NT2/D1 (cell line): ENCODE measurements at regions not wholly inside any gene's neighbourhood (a gene's known extent, or its start where the extent isn't known, plus 50 kb on each side); places are given as distances from the start of the nearest gene placed in this dataset.

ENCODE experiments used
- DNase-seq: peaks from one replicate; pipeline ENCODE4 v3.0.0-alpha.2; 2011; ENCODE audit warnings: low read depth, low spot score
- H3K27me3 ChIP-seq: 2 replicates; pipeline ENCODE4 v1.6.0; 2011; ENCODE audit warnings: mild to moderate bottlenecking; ENCODE audit not compliant: insufficient read length, insufficient read depth
- H3K36me3 ChIP-seq: 2 replicates; pipeline ENCODE4 v1.6.1; 2011; ENCODE audit warnings: mild to moderate bottlenecking, low read length, mixed read lengths; ENCODE audit not compliant: insufficient read depth, insufficient read length
- H3K4me1 ChIP-seq: 2 replicates; pipeline ENCODE4 v1.5.1; 2011; ENCODE audit not compliant: insufficient read depth, insufficient read length
- H3K4me3 ChIP-seq: 2 replicates; pipeline ENCODE4 v1.5.1; 2011; ENCODE audit warnings: low read depth; ENCODE audit not compliant: insufficient read length
- H3K9ac ChIP-seq: 2 replicates; pipeline ENCODE4 v1.6.0; 2011; ENCODE audit warnings: low read depth; ENCODE audit not compliant: insufficient read length
- H3K9me3 ChIP-seq: 2 replicates; pipeline ENCODE4 v1.5.1; 2011; ENCODE audit warnings: mild to moderate bottlenecking, low read length; ENCODE audit not compliant: insufficient read depth
- SUZ12 ChIP-seq: IDR thresholded peaks from 2 replicates; pipeline ENCODE4 v1.6.1; 2011; ENCODE audit not compliant: insufficient read length, insufficient read depth; ENCODE audit errors: extremely low read depth
- YY1 ChIP-seq: IDR thresholded peaks from 2 replicates; pipeline ENCODE4 v1.6.1; 2011; ENCODE audit not compliant: insufficient read length, insufficient read depth
- ZNF274 ChIP-seq: IDR thresholded peaks from 2 replicates; pipeline ENCODE4 v1.6.1; 2011; ENCODE audit warnings: mild to moderate bottlenecking, low read depth, low read length

DNA sequence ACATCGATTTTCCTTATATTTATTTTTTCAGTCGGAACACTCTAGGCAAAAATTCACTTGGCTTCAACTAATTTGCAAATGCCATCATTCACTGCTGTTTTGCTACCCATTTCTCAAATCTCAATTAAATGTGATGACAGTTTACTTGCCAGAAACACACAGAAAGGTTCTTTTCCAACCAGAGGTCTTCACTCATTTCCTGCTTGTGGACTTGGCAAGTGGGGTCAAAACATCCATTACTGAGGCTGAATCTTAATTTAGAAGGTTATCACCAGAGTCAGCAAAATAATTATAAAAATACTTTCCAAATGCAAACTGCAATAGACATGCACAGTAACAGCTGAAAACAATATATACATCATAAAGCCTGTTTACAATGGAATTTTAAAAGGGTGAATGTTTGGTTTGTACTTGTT, 625.4 kb upstream of the TBL1XR1 start:
- Histone ChIP-seq H3K4me1 (no peaks in the 10 kb centered on the region), H3K27me3 (no peaks in the 10 kb centered on the region)
- no peak for TF ChIP-seq YY1
- TF ChIP-seq SUZ12, result no peak
- no peak for TF ChIP-seq ZNF274

DNA sequence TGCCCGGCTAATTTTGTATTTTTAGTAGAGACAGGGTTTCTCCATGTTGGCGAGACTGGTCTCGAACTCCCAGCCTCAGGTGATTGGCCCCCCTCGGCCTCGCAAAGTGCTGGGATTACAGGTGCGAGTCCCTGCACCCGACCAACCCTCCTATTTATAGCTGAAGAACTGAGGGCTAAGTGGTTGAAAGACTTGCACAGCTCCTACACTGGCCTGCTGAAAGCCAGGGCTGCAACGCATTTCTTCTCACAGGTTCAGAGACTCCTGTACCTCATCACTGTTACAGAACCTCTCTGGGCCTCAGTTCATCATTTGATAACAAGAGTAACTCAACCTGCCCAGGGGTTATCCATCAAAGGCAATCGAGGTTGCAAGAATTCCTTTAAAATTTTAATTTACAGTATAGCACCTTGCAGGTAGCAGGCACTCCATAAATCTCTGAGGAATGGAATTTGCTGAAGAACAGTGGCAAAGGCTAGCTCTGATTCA, 626.5 kb upstream of the TBL1XR1 start:
- Histone ChIP-seq H3K9me3 (no peaks in the 10 kb centered on the region), H3K9ac (no peak overlapping the region), H3K36me3 (no peaks in the 10 kb centered on the region), H3K27me3 (no peaks in the 10 kb centered on the region), H3K4me3 (no peak overlapping the region), H3K4me1 (no peaks in the 10 kb centered on the region)
- TF ChIP-seq SUZ12 (no peak), ZNF274 (no peak), YY1 (no peak)
- DNase-seq, result no peak

More for the DNA sequence above, 625.4 kb upstream of the TBL1XR1 start:
- DNase-seq, result no peak
- H3K4me3 ChIP-seq, result no peak overlapping the region
- no peaks in the 10 kb centered on the region for H3K36me3 ChIP-seq
- H3K9me3 ChIP-seq, result no peaks in the 10 kb centered on the region
- no peak overlapping the region for H3K9ac ChIP-seq

DNA sequence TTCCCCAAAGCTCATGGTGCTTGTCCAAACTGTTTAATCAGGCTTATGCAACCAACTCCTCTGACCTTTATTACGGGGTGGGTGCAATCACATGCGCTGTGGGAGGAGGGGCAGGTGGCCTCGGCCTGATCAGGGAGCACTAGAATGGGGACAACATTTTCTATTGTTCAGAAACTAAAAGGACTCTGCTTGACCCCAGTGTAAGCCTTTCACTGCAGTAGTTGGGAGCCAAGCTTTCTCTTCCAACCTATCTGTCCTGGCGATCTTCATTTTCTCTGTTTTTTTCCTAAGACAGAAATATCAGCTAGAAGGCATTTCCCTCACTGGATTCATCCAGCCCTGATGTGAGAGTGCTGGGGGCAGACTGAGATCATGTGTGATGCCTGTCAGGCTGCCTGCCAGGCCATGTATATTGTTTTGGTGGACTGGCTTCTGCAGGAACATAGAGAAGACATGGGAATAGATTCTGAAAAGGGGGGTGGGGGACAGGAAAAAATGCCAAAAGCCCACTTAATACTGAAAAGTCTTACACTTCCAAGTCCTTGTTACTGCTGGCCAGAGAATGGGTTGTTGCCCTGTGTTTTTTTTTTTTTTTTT, 627.0 kb upstream of the TBL1XR1 start:
- Histone ChIP-seq H3K36me3 (no peaks in the 10 kb centered on the region), H3K4me1 (no peaks in the 10 kb centered on the region), H3K4me3 (no peak overlapping the region), H3K9me3 (no peaks in the 10 kb centered on the region), H3K27me3 (no peaks in the 10 kb centered on the region), H3K9ac (no peak overlapping the region)
- DNase-seq, result no peak
- TF ChIP-seq ZNF274 (no peak), SUZ12 (no peak), YY1 (no peak)

DNA sequence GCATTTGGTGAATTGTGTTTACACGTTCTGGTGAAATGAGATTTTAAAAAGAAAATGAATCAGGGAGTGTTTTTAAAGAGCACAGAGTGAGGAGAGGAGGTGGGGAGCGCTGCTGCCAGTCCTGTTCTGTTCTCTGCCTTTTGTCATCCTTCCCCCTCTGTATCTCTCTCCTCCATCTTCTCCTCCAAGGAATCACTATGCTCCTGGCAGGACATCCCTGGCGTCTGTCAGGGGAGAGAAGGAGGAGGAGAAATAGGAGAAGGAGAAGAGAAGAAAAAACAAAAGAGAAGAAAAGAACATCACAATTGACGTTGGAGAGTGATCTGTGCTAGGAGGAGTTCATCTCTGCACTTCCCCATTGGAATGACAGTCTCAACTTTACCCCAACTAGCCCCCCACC, 627.6 kb upstream of the TBL1XR1 start:
- H3K36me3 ChIP-seq, result no peaks in the 10 kb centered on the region
- no peak overlapping the region for H3K4me3 ChIP-seq
- H3K4me1 ChIP-seq, result no peaks in the 10 kb centered on the region
- DNase-seq, result no peak
- H3K9ac ChIP-seq, result no peak overlapping the region
- no peaks in the 10 kb centered on the region for H3K27me3 ChIP-seq
- TF ChIP-seq SUZ12, result no peak
- TF ChIP-seq ZNF274, result no peak
- no peak for TF ChIP-seq YY1
- H3K9me3 ChIP-seq, result no peaks in the 10 kb centered on the region

DNA sequence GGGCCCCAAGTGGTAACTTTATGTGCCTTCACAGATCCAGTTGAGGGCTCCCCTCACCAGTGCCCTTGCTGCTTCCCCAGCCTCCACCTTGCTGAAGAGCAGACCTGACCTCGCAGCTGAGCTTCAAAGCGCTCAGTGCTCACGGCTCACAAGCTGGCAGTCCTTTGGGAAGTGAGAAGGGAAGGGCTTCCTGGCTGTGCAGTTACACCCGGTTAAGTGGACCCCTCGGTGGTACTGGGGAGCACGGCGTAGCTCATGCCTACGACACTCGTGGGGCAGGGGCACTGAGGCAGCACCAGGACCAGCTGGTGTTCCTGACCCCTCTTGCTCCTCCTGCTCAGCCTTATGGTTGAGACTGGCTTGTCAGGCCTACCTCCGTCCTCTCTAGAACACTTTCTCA, 629.0 kb upstream of the TBL1XR1 start:
- Histone ChIP-seq H3K9me3 (no peaks in the 10 kb centered on the region), H3K27me3 (no peaks in the 10 kb centered on the region), H3K36me3 (no peaks in the 10 kb centered on the region), H3K9ac (no peak overlapping the region), H3K4me3 (no peak overlapping the region), H3K4me1 (no peaks in the 10 kb centered on the region)
- no peak for TF ChIP-seq SUZ12
- no peak for TF ChIP-seq ZNF274
- no peak for TF ChIP-seq YY1
- DNase-seq, result no peak

DNA sequence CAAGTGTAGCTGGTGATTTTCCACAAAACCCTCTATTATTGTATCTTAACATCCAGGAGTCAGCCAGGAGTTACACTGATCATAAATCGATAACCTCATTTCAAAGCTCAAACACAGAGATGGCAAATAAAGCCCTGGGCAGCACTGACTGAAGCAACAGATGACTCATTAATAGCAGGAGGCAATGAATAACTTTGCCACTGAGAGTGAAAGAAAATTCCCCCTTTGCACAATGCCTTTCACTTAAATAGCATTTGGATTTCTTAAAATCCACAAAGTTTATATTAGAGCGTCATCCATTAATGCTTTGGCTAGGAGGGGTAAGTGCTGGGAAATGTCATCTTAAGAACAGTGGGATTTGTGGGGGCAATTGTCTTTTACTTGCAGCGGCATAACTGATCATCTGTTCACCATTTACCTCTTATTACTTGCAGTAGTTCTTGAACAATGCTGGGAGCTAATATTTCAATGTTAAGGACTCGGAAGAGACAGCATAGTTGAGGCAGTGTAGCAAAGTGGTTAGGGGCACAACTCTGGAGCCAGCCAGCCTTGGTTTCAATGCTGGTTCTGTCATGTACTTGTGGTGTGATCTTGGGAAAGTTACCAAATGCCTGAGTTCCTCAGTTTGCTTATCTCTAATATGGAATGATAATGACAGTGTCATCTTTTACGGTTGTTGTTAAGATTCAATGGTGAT, 630.4 kb upstream of the TBL1XR1 start:
- Histone ChIP-seq H3K4me3 (no peak overlapping the region), H3K36me3 (no peaks in the 10 kb centered on the region), H3K4me1 (no peaks in the 10 kb centered on the region), H3K9me3 (no peaks in the 10 kb centered on the region), H3K27me3 (no peaks in the 10 kb centered on the region), H3K9ac (no peak overlapping the region)
- no peak for DNase-seq
- TF ChIP-seq YY1, result no peak
- TF ChIP-seq SUZ12, result no peak
- TF ChIP-seq ZNF274, result no peak

DNA sequence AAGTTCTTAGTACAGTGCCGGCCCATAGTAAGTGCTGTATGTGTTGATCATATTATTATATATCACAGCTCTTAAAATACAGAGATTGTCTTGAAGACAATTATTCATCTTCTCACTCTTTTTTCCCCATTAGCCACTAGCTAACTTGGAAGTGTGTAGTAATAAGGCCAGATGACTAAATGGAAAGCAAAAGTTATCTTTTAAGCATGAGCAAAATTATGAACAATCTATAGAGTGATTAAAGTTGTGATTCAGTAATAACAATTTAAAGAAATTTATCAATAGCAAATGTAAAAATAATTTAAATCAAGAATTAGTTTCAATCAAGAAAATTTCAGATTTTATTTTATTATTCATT, 630.9 kb upstream of the TBL1XR1 start:
- DNase-seq, result no peak
- no peaks in the 10 kb centered on the region for H3K27me3 ChIP-seq
- no peaks in the 10 kb centered on the region for H3K36me3 ChIP-seq
- no peak overlapping the region for H3K4me3 ChIP-seq
- no peak overlapping the region for H3K9ac ChIP-seq
- no peaks in the 10 kb centered on the region for H3K4me1 ChIP-seq
- H3K9me3 ChIP-seq, result no peaks in the 10 kb centered on the region
- no peak for TF ChIP-seq ZNF274
